CD4-positive, alpha-beta T cell treated with Interleukin-6 at 100 ng/mL for 8 hours (primary cell): ENCODE measurements at regions not wholly inside any gene's neighbourhood (a gene's known extent, or its start where the extent isn't known, plus 50 kb on each side); places are given as distances from the start of the nearest gene placed in this dataset.

Source experiments
- DNase-seq: peaks from one replicate; pipeline ENCODE4 v3.0.0-alpha.2; 2020; ENCODE audit warnings: mixed read lengths, low spot score

- DNase-seq, result no peak
These were observed 67.3 kb upstream of the SLC10A2 start for GRCh38 chr13:103133556-103133955.

- DNase-seq, result no peak
These were observed 64.5 kb upstream of the SLC10A2 start for GRCh38 chr13:103130681-103131210.

GRCh38 chr13:103130146-103130545 lies 63.9 kb upstream of the SLC10A2 start:
- DNase-seq, result no peak
